ENCODE measurements at regions not wholly inside any gene's neighbourhood (a gene's known extent, or its start where the extent isn't known, plus 50 kb on each side); places are given as distances from the start of the nearest gene placed in this dataset.

- H3K4me3 Mint-ChIP-seq = no peak overlapping the region
- TF ChIP-seq FOXP1 (CRISPR knock-in tag; IDR thresholded peaks at IDR 0.05; ENCODE audit: borderline replicate concordance) = no peak
- no peak for TF ChIP-seq USF1 (CRISPR knock-in tag; IDR thresholded peaks at IDR 0.05)
- no peak for TF ChIP-seq ZNF317 (CRISPR knock-in tag; IDR thresholded peaks at IDR 0.05; ENCODE audit: borderline replicate concordance, low read depth)
- TF ChIP-seq ZSCAN18 (CRISPR knock-in tag; IDR thresholded peaks at IDR 0.05) = no peak
- no peak for TF ChIP-seq HMGXB4 (CRISPR knock-in tag; IDR thresholded peaks at IDR 0.05)
- TF ChIP-seq FOXP4 (CRISPR knock-in tag; IDR thresholded peaks at IDR 0.05) = no peak
- no peak for TF ChIP-seq OVOL2 (CRISPR knock-in tag; IDR thresholded peaks at IDR 0.05; ENCODE audit: borderline replicate concordance)
- TF ChIP-seq ZMAT4 (CRISPR knock-in tag; IDR thresholded peaks at IDR 0.05) = no peak
- TF ChIP-seq STAT6 (CRISPR knock-in tag; conservative IDR thresholded peaks at IDR 0.05; ENCODE audit: low read depth) = no peak
- no peak for TF ChIP-seq GABPB1 (CRISPR knock-in tag; IDR thresholded peaks at IDR 0.05)
- no peak for TF ChIP-seq KAT7 (CRISPR knock-in tag; IDR thresholded peaks at IDR 0.05; ENCODE audit: borderline replicate concordance)
- no peak for TF ChIP-seq TEAD4 (CRISPR knock-in tag; IDR thresholded peaks at IDR 0.05)
- no peak for TF ChIP-seq MAX (CRISPR knock-in tag; IDR thresholded peaks at IDR 0.05)
- no peaks in the 10 kb centered on the region for H3K4me1 Mint-ChIP-seq
- DNase-seq (ENCODE audit: low spot score) = no peak
- ATAC-seq = no peak
- ChIA-PET POLR2A (no interaction called here), CTCF (no interaction called here)
- no peaks in the 10 kb centered on the region for H3K9me3 Mint-ChIP-seq
- no peaks in the 10 kb centered on the region for H3K27me3 Mint-ChIP-seq (ENCODE audit: low read depth)
- no peak overlapping the region for H3K27ac Mint-ChIP-seq
- no peaks in the 10 kb centered on the region for H3K36me3 Mint-ChIP-seq
These were observed 258.2 kb downstream of the PPP1R2C start for GRCh38 chrX:42519666-42520231.

GRCh38 chrX:42515939-42516338 lies 262.0 kb downstream of the PPP1R2C start:
- CTCF ChIA-PET = no interaction called here
- peaks cover 2% of the 10 kb centered on the region for H3K36me3 Mint-ChIP-seq
- H3K4me1 Mint-ChIP-seq = no peaks in the 10 kb centered on the region
- no peak overlapping the region for H3K4me3 Mint-ChIP-seq
- H3K27ac Mint-ChIP-seq = no peak overlapping the region
- TF ChIP-seq JAZF1 (CRISPR knock-in tag; IDR thresholded peaks at IDR 0.05) = no peak
- TF ChIP-seq ATF2 (CRISPR knock-in tag; IDR thresholded peaks at IDR 0.05; ENCODE audit: borderline replicate concordance, low read depth) = no peak
- no peak for TF ChIP-seq NFATC4 (CRISPR knock-in tag; IDR thresholded peaks at IDR 0.05)
- TF ChIP-seq MXD4 (CRISPR knock-in tag; IDR thresholded peaks at IDR 0.05; ENCODE audit: borderline replicate concordance) = no peak
- no peak for TF ChIP-seq MYBL2 (CRISPR knock-in tag; IDR thresholded peaks at IDR 0.05)
- DNase-seq (ENCODE audit: low spot score) (no peak), ATAC-seq (no peak)
- H3K9me3 Mint-ChIP-seq = peaks cover 7% of the 10 kb centered on the region; the same call in 1 of the 2 replicates
- no peaks in the 10 kb centered on the region for H3K27me3 Mint-ChIP-seq (ENCODE audit: low read depth)
- POLR2A ChIA-PET = no interaction called here

Data from WTC11 (cell line).